ENCODE measurements at regions not wholly inside any gene's neighbourhood (a gene's known extent, or its start where the extent isn't known, plus 50 kb on each side); places are given as distances from the start of the nearest gene placed in this dataset.
"Not testable (repeated sequence)": the region's sequence is repeated elsewhere in the genome, so short reads cannot be mapped to it uniquely, and the experiment has no call there.

- no peak for DNase-seq (ENCODE audit: low read depth)
- Histone ChIP-seq H3K4me3 (ENCODE audit: low read depth, low read length) (no peak overlapping the region), H3K27me3 (ENCODE audit: control insufficient read depth, insufficient read depth, low read length) (no peaks in the 10 kb centered on the region), H3K36me3 (ENCODE audit: control insufficient read depth, insufficient read depth, low read length) (no peaks in the 10 kb centered on the region)
- TF ChIP-seq, protein P1, sequence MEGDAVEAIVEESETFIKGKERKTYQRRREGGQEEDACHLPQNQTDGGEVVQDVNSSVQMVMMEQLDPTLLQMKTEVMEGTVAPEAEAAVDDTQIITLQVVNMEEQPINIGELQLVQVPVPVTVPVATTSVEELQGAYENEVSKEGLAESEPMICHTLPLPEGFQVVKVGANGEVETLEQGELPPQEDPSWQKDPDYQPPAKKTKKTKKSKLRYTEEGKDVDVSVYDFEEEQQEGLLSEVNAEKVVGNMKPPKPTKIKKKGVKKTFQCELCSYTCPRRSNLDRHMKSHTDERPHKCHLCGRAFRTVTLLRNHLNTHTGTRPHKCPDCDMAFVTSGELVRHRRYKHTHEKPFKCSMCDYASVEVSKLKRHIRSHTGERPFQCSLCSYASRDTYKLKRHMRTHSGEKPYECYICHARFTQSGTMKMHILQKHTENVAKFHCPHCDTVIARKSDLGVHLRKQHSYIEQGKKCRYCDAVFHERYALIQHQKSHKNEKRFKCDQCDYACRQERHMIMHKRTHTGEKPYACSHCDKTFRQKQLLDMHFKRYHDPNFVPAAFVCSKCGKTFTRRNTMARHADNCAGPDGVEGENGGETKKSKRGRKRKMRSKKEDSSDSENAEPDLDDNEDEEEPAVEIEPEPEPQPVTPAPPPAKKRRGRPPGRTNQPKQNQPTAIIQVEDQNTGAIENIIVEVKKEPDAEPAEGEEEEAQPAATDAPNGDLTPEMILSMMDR (IDR thresholded peaks at IDR 0.05; ENCODE audit: insufficient read depth, low read length, poor library complexity, severe bottlenecking) = no peak
Observed at GRCh38 chr7:136105191-136105590, 128.0 kb upstream of the MTPN start.

- DNase-seq (ENCODE audit: low read depth) = no peak
- Histone ChIP-seq H3K4me3 (ENCODE audit: low read depth, low read length) (no peak overlapping the region), H3K27me3 (ENCODE audit: control insufficient read depth, insufficient read depth, low read length) (no peaks in the 10 kb centered on the region), H3K36me3 (ENCODE audit: control insufficient read depth, insufficient read depth, low read length) (no peaks in the 10 kb centered on the region)
- TF ChIP-seq, protein P1 (IDR thresholded peaks at IDR 0.05; ENCODE audit: insufficient read depth, low read length, poor library complexity, severe bottlenecking) = no peak
Observed at GRCh38 chr7:136104269-136104603, 127.1 kb upstream of the MTPN start.

- Histone ChIP-seq H3K27me3 (ENCODE audit: control insufficient read depth, insufficient read depth, low read length) (no peaks in the 10 kb centered on the region), H3K4me3 (ENCODE audit: low read depth, low read length) (no peak overlapping the region), H3K36me3 (ENCODE audit: control insufficient read depth, insufficient read depth, low read length) (no peaks in the 10 kb centered on the region)
- TF ChIP-seq, protein P1 (IDR thresholded peaks at IDR 0.05; ENCODE audit: insufficient read depth, low read length, poor library complexity, severe bottlenecking) = no peak
- DNase-seq (ENCODE audit: low read depth) = no peak
Observed at GRCh38 chr7:136103545-136104268, 126.5 kb upstream of the MTPN start.

GRCh38 chr7:136102881-136103280, 125.7 kb upstream of the MTPN start:
- H3K36me3 ChIP-seq (ENCODE audit: control insufficient read depth, insufficient read depth, low read length) = no peaks in the 10 kb centered on the region
- H3K4me3 ChIP-seq (ENCODE audit: low read depth, low read length) = no peak overlapping the region
- TF ChIP-seq, protein P1 (IDR thresholded peaks at IDR 0.05; ENCODE audit: insufficient read depth, low read length, poor library complexity, severe bottlenecking) = no peak
- H3K27me3 ChIP-seq (ENCODE audit: control insufficient read depth, insufficient read depth, low read length) = no peaks in the 10 kb centered on the region
- DNase-seq (ENCODE audit: low read depth) = no peak

DNA sequence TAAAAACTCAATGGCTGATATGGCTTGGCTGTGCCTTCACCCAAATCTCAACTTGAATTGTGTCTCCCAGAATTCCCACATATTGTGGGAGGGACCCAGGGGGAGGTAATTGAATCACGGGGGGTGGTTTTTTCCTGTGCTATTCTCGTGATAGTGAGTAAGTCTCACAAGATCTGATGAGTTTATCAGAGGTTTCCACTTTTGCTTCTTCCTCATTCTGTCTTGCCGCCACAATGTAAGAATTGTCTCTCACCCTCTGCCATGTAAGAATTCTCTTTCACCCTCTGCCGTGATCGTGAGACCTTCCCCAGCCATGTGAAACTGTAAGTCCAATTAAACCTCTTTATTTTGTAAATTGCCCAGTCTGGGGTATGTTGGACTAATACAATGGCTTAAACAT, 115.6 kb upstream of the MTPN start:
- not testable (repeated sequence) for H3K4me3 ChIP-seq (ENCODE audit: low read depth, low read length); H3K36me3 ChIP-seq (ENCODE audit: control insufficient read depth, insufficient read depth, low read length); H3K27me3 ChIP-seq (ENCODE audit: control insufficient read depth, insufficient read depth, low read length); DNase-seq (ENCODE audit: low read depth)

- TF ChIP-seq, protein P1 (IDR thresholded peaks at IDR 0.05; ENCODE audit: insufficient read depth, low read length, poor library complexity, severe bottlenecking) = no peak
- Histone ChIP-seq H3K36me3 (ENCODE audit: control insufficient read depth, insufficient read depth, low read length) (no peaks in the 10 kb centered on the region), H3K27me3 (ENCODE audit: control insufficient read depth, insufficient read depth, low read length) (no peaks in the 10 kb centered on the region), H3K4me3 (ENCODE audit: low read depth, low read length) (no peak overlapping the region)
- no peak for DNase-seq (ENCODE audit: low read depth)
Observed at GRCh38 chr7:136087881-136088280, 110.7 kb upstream of the MTPN start.
